ENCODE measurements at regions not wholly inside any gene's neighbourhood (a gene's known extent, or its start where the extent isn't known, plus 50 kb on each side); places are given as distances from the start of the nearest gene placed in this dataset.

GRCh38 chr1:182301467-182302198 lies 90.0 kb downstream of the GLUL start:
- TF ChIP-seq ZNF585B (tag by site-specific recombination; IDR thresholded peaks at IDR 0.05), result no peak
- TF ChIP-seq ZNF560 (tag by site-specific recombination; IDR thresholded peaks at IDR 0.05; ENCODE audit: borderline replicate concordance), result no peak
- no peak for TF ChIP-seq ZSCAN30 (tag by site-specific recombination; IDR thresholded peaks at IDR 0.05)
- no peak for TF ChIP-seq CTCF (tag by site-specific recombination; IDR thresholded peaks at IDR 0.05)
- no peak for TF ChIP-seq ZNF513 (tag by site-specific recombination; IDR thresholded peaks at IDR 0.05)
- no peak for TF ChIP-seq ZBTB7A (tag by site-specific recombination; IDR thresholded peaks at IDR 0.05; ENCODE audit: low read depth)

All from HEK293 (cell line).